ENCODE measurements at regions not wholly inside any gene's neighbourhood (a gene's known extent, or its start where the extent isn't known, plus 50 kb on each side); places are given as distances from the start of the nearest gene placed in this dataset.
"Not testable (repeated sequence)": the region's sequence is repeated elsewhere in the genome, so short reads cannot be mapped to it uniquely, and the experiment has no call there.

- not testable (repeated sequence) for TF ChIP-seq POLR2A, CTCF (IDR thresholded peaks at IDR 0.05)
Measured at GRCh38 chr2:154947416-154947815, 248.9 kb downstream of the KCNJ3 start.

All from heart left ventricle (tissue), 13 donors.